CD4-positive, alpha-beta T cell treated with Interleukin-17A for 4 hours (primary cell): ENCODE measurements at regions not wholly inside any gene's neighbourhood (a gene's known extent, or its start where the extent isn't known, plus 50 kb on each side); places are given as distances from the start of the nearest gene placed in this dataset.

Experiments used
- DNase-seq: peaks from one replicate; pipeline ENCODE4 v3.0.0-alpha.2; 2020; ENCODE audit warnings: mixed read lengths

DNA sequence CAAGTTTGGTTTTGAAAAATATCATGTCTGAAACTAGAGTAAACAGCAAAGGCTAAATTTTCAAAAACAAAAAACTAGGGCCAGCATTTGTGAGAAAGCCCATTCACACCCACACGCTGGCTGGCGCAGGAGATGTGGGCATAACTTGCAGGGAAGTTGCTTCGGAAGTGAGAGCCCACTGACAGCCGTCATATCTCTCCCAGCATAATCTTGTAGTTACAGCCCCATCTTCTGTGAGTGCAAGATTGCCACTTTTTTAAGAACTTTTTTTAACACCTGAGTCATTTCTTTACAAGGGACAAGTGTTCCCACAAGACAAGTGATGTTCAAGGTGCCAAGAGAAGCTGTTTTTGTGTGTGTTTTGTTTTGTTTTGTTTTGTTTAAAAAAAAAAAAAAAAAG lies 212.5 kb upstream of the CNR1 start:
- no peak for DNase-seq

GRCh38 chr6:88377976-88378568 lies 211.9 kb upstream of the CNR1 start:
- no peak for DNase-seq

DNA sequence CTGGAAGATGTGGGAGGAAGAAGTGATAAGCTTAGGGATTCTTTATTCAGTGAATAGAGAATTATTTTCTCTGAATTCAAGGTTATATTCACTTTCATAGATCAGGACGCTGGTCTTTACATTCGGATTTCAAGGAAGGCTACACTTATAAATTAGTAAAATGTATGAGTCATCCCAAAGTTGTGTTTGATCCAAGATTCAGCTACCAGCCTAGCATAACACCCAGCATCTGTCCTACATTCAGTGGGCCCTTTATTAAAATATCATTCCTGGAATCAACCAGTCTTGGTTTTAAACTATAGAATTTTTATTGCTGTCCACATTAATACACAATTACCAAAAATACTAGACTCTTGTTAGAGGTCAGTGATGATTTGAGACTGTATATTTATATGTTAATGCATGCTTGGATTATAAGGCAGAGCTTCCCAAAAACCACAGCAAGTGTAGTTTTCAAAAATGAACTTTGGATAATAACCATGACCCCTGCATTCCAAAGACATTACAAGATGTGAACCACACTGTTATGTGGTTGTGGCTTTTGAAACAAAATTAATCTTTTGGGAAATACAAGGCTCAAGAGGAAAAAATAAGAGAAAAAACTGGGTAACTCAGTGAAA lies 210.7 kb upstream of the CNR1 start:
- DNase-seq, result no peak

DNA sequence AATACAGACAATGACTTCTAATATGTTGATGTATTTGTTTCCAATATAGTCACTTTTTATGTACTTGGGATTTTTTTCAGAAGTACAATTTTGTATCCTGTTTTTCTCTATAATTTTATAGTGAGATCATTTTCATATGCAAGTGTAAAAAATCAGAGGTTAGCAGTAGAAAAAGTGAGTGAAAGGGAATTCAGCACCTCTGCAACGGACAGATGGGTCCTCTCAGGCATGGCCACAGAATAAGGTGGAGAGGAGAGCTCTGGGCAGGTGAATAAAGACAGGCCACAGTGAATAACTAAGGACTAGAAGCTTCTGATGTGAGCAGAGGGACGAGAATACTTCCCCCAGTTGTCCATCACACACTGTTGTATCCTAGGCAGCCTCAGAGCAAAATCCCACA lies 210.1 kb upstream of the CNR1 start:
- DNase-seq, result no peak

GRCh38 chr6:88374553-88374952 lies 208.4 kb upstream of the CNR1 start:
- no peak for DNase-seq

DNA sequence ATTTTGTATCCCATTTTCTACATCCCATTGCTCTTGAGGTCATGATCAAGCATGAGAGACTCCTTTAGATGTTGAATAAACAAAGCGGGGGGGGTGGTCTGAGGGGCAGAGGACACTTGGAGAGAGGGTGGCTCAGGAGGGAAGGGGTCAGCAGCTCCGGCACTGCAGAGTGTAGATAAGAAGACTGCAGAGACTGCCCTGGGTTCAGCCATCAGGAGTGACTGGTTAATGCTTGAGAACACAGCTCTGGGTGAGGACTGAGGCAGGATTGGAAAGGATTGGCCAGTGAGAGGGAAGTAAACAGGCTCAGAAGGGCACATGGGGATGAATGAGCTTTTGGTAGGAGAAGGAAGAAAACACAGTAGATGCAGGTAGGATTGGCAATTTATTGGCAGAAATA lies 205.3 kb upstream of the CNR1 start:
- DNase-seq, result no peak

DNA sequence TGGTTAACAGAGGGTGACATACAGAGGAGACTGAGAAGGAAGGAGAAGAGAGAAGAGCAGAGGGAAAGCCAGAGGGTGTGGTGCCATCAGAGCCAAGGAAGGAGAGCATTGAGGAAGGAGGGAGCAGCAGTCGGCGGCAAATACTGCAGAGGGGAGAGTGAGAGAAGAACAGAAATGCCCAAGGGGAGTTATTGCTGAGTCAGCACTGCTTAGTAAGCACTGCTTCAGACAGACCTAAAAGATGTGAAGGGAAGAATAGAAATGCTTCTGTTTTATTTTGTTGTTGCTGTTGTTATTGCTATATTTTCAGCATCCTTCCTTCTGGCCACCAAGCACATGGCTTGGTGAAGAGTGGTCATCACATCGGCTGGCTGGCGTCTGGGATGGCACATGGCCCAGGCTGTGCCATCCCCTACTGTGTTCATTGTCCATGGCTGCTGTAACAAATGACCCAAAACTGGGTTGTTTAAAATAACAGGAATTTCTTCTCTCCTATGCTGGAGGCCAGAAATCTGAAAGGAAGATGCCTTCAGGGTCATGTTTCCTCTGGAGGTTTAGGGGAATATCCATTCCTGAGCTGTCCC lies 204.1 kb upstream of the CNR1 start:
- DNase-seq, result no peak

DNA sequence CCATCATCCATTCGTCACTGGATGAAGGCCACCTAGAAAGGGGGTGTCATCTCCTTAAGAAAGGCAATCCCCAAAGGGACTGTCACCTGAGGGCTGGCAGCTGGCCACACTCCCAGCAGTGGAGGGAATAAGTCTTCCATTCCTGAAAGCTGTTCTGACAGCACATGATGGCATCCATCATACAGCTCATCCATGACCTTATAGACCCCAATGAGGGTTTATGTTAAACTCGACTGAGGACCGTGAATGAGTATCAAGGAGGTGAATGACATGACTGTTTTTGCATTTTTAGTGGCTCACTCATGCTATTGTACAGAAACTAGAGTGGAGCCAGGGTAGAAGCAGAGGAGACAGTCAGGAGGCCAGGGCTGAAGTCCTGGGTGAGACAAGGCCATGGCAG lies 203.1 kb upstream of the CNR1 start:
- DNase-seq, result no peak

- no peak for DNase-seq
Observed at GRCh38 chr6:88368071-88368787, 202.1 kb upstream of the CNR1 start.

DNA sequence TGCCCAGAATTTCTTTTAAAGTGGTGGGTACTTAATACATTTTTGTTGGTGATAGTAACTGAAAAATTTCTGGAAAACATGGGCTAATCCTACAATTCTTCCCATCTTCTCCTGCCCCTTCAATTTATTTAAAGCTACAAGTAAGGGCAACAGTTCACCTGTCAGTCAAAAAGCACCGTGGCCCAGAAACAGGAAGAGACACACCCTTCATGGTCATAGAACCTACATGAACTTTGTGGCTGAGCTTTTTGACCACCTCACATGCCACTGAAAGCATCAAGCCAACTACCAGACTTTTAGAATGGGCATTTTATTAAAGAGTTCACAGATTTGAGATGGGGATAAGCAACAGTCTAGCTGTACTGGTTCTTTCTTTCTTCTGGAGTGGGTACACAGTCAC lies 201.1 kb upstream of the CNR1 start:
- no peak for DNase-seq

GRCh38 chr6:88366672-88367071 lies 200.5 kb upstream of the CNR1 start:
- no peak for DNase-seq

DNA sequence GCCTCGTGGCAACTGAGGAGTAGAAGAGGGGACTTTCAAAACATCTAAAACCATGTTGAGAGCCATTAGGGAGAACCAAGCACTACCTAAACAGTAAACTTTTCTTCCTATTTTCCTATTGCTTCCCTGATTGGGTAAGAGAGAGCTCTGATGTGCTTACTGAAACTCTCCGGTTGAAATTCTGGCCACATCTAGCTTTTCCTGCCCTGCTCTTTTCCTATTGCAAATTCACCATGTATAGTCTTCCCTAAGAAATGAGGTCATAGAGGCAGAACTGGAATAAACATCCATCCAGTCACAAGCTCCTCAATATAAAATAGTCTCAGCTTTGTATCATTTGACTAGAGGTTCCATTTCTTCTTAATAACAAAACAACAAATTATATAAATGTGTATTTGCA lies 199.5 kb upstream of the CNR1 start:
- no peak for DNase-seq

- DNase-seq, result no peak
Observed at GRCh38 chr6:88365230-88365629, 199.1 kb upstream of the CNR1 start.

- DNase-seq, result no peak
Observed at GRCh38 chr6:88361754-88362153, 195.6 kb upstream of the CNR1 start.

GRCh38 chr6:88361298-88361697 lies 195.2 kb upstream of the CNR1 start:
- no peak for DNase-seq

DNA sequence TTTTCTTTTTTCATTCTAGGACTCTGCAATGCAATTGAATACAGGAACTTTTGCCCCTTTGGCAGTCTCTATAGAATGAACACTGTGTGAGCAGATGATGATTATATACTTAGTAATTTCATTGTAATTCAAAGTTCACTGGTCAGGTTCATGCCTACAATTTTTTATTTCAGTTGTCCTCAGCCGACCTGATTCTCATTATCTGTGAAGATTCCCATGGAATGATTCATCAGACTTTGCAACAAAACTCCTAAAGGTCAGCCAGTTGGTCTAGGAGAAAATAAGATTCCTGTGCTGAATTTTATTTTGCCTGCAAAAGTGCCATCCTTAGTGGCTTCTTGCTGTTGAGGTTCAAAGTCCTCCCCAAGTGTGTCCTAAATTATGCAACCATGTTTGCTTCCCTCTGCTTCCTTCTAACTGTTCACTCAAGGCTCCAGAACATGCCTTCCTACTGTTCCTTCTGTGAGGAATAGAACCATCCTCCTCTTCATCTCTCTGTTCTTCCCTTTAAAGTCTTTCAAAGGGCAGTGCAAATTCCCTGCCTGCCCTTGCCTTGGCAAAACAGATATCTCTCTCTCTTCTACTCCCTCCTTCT lies 194.2 kb upstream of the CNR1 start:
- DNase-seq, result no peak

- no peak for DNase-seq
Observed at GRCh38 chr6:88359530-88360202, 193.5 kb upstream of the CNR1 start.

DNA sequence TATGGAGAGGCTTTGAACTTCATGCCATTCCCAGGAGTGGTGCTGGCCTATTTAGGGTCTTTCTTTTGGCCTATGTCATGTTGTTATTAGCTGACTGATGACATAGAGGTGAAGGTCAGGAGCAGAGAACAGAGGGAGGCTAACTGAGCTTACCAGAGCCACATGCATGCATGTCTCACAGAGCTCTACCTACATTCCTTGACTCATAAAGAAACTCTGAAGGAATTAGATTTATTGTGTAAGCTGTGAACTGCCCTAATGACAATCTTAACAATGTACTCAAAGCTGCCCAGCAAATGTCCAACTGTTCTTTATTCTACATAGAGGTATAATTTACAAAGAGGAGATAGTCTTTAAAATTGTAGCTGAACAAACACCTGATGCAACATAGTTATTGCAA lies 192.7 kb upstream of the CNR1 start:
- no peak for DNase-seq

GRCh38 chr6:88349511-88349910 lies 183.4 kb upstream of the CNR1 start:
- no peak for DNase-seq

DNA sequence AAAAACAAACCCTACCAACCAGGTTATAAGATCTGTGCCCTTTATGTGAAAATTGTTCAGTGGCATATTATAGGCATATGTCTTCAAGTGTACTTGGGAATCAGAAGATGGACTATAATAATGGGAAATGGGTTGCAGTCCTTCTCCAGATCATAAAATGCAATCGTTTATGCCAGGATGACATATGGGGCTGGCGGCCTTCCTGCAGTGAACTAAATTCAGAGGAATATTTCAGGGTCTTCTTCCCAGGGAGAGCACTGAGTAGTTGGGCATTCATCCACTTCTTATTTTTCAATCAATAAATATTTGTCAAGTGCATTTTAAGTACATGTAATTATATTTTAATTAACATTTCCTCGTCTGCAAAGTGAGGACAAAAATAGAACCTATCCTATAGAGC lies 176.2 kb upstream of the CNR1 start:
- DNase-seq, result no peak

DNA sequence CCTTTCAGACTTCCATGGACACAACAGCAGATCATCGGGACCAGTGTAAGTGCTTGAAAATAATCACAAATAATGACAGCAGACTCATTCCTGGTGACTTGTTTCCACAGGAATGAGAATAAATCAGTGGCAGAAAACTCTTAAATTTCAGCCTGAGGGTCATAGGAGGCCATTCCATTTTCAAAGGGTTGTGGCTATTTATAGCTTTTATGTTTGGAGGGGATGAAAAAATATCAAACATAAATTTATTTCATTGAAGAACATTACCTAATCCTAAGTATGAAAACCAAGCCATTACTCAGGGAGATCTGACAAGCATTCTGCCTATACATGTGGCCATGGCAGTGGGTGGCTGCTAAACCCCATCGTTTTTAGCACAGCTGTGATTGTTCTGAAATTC lies 173.6 kb upstream of the CNR1 start:
- DNase-seq, result no peak

DNA sequence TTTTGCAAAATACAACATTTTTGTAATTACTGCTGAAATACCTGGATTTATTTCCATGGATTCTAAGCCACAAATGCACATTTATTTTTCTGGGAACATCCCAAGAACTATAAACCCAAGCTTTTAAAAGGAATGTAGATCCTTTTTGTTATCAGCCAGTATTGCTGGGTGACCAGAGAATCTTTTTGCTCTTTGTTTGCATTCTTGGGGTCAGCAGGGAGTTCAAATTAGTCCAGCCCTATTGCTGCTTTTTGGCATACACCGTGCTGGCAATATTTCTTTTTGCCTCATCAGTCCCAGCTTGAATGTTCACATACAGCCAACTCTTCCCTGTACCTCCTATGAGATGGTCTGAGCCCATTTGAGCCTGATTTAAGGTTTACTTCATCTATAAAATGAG lies 155.2 kb upstream of the CNR1 start:
- no peak for DNase-seq

DNA sequence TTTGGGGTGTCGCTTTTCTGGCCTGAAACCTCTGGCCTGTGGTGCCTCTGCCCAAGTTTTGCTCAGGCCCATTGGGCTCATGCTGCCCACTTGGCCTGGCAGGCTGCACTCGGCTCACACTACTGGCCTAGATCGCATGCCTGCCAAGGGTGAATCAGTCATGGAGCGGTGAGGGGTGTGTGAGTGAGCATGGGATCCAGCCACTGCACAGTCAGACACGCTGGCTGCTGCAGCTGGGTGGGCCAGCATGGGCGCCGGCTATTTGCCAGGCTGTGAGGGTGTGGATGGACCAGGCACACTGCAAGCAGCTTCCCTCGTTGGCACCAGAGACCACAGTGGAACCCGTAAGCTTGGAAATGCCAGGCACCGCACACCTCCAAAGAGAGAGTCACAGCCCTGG lies 145.4 kb upstream of the CNR1 start:
- no peak for DNase-seq
